H1 (cell line): ENCODE measurements at regions not wholly inside any gene's neighbourhood (a gene's known extent, or its start where the extent isn't known, plus 50 kb on each side); places are given as distances from the start of the nearest gene placed in this dataset.

ENCODE experiments used
- CTCF ChIA-PET: fragments of 300-600 bp; sonication (Branson Sonifier 250); formaldehyde crosslinking; loops from one replicate; lab custom pipeline; 2021; ENCODE audit not compliant: partially characterized antibody; lab: Charles Lee
- POLR2A ChIA-PET: fragments of 300-600 bp; sonication (Branson Sonifier 250); formaldehyde crosslinking; loops from one replicate; lab custom pipeline; 2021; ENCODE audit warnings: inconsistent platforms; ENCODE audit not compliant: partially characterized antibody; lab: Charles Lee
- DNase-seq, 2 experiments: peaks; one replicate each; pipeline versions ENCODE4 v3.0.0 to v3.0.0-alpha.2; 2010 to 2022; ENCODE audit warnings: low spot score in 2 of 2, low read depth in 1 of 2, mixed read lengths in 1 of 2
- FAIRE-seq: peaks from 2 replicates; lab custom pipeline; 2011; peaks lifted over from hg19 to GRCh38; lab: Jason Lieb, UNC
- H2AFZ ChIP-seq: 2 replicates; pipeline ENCODE4 v1.8.1; 2012; ENCODE audit warnings: low read length, inconsistent platforms
- H2AK5ac ChIP-seq: 2 replicates; pipeline ENCODE4 v1.6.1; 2013; ENCODE audit warnings: low read depth, low read length
- H2BK120ac ChIP-seq: replicated peaks from 2 replicates; pipeline ENCODE3; 2013; ENCODE audit warnings: low read depth, low read length, inconsistent platforms
- H2BK12ac ChIP-seq: 2 replicates; pipeline ENCODE4 v1.6.1; 2013; ENCODE audit warnings: low read depth, low read length
- H2BK15ac ChIP-seq: 2 replicates; pipeline ENCODE4 v1.6.1; 2013; ENCODE audit warnings: low read length
- H2BK20ac ChIP-seq: 2 replicates; pipeline ENCODE4 v1.6.1; 2013; ENCODE audit warnings: low read length
- H2BK5ac ChIP-seq: 2 replicates; pipeline ENCODE4 v1.6.1; 2013; ENCODE audit warnings: low read depth, low read length
- H3K14ac ChIP-seq: 2 replicates; pipeline ENCODE4 v1.6.1; 2013; ENCODE audit warnings: inconsistent platforms; ENCODE audit not compliant: insufficient read length
- H3K18ac ChIP-seq: 2 replicates; pipeline ENCODE4 v1.6.1; 2013; ENCODE audit warnings: low read length; ENCODE audit errors: extremely low read depth
- H3K23ac ChIP-seq: 2 replicates; pipeline ENCODE4 v1.6.1; 2013; ENCODE audit warnings: inconsistent platforms; ENCODE audit not compliant: insufficient read length
- H3K23me2 ChIP-seq: 2 replicates; pipeline ENCODE4 v1.6.1; 2013; ENCODE audit warnings: low read depth, low read length
- H3K27ac ChIP-seq: 2 replicates; pipeline ENCODE4 v1.6.1; 2011; ENCODE audit warnings: low read depth, low read length, inconsistent platforms
- H3K27me3 ChIP-seq, 4 experiments: replicated peaks in 1 of 4; 1 replicate in 1 of 4; 2 replicates in 3 of 4; pipeline versions ENCODE4 v1.6.1 to v1.8.1; 2011 to 2013; ENCODE audit warnings: low read length in 3 of 4, mild to moderate bottlenecking in 3 of 4, inconsistent platforms in 2 of 4, mixed read lengths in 2 of 4, moderate library complexity in 1 of 4; ENCODE audit not compliant: control insufficient read depth in 3 of 4, insufficient read depth in 3 of 4; ENCODE audit errors: extremely low read depth in 1 of 4
- H3K36me3 ChIP-seq, 4 experiments: 2 replicates each; pipeline versions ENCODE4 v1.6.1 to v1.8.1; 2011 to 2013; ENCODE audit warnings: mild to moderate bottlenecking in 4 of 4, low read length in 3 of 4, moderate library complexity in 2 of 4, control low read depth in 1 of 4, inconsistent platforms in 1 of 4; ENCODE audit not compliant: insufficient read depth in 4 of 4, control insufficient read depth in 2 of 4
- H3K4ac ChIP-seq: replicated peaks from 2 replicates; pipeline ENCODE3; 2013; ENCODE audit warnings: low read length, low read depth, mixed read lengths, inconsistent platforms; ENCODE audit not compliant: insufficient read length
- H3K4me1 ChIP-seq, 4 experiments: replicated peaks in 1 of 4; 1 replicate in 1 of 4; 2 replicates in 3 of 4; pipeline versions ENCODE4 v1.6.1 to v1.8.1; 2011 to 2013; ENCODE audit warnings: low read length in 3 of 4, inconsistent platforms in 2 of 4, mixed read lengths in 1 of 4; ENCODE audit not compliant: insufficient read depth in 4 of 4, control insufficient read depth in 3 of 4
- H3K4me2 ChIP-seq, 2 experiments: 2 replicates each; pipeline versions ENCODE4 v1.6.1 to v1.8.1; 2011 to 2013; ENCODE audit warnings: low read depth in 2 of 2, low read length in 2 of 2, control low read depth in 1 of 2, inconsistent platforms in 1 of 2, mild to moderate bottlenecking in 1 of 2; ENCODE audit not compliant: insufficient read depth in 1 of 2
- H3K4me3 ChIP-seq, 4 experiments: fragments of 200-600, 300-600 bp in 1 of 4; sonication (generic), shearing (Covaris generic), sonication (Bioruptor Twin) in 1 of 4; 2 replicates each; pipeline versions ENCODE4 v1.5.1 to v1.8.1; 2011 to 2016; ENCODE audit warnings: low read length in 4 of 4, low read depth in 3 of 4, control low read depth in 2 of 4, inconsistent platforms in 2 of 4, mild to moderate bottlenecking in 2 of 4, mixed read lengths in 1 of 4, moderate library complexity in 1 of 4; ENCODE audit not compliant: insufficient read depth in 2 of 4; ENCODE audit errors: extremely low read depth in 1 of 4
- H3K56ac ChIP-seq: replicated peaks from 2 replicates; pipeline ENCODE3; 2013; ENCODE audit warnings: low read depth, mild to moderate bottlenecking, mixed read lengths, low read length, inconsistent platforms; ENCODE audit not compliant: insufficient read length
- H3K79me1 ChIP-seq: 2 replicates; pipeline ENCODE4 v1.6.1; 2013; ENCODE audit warnings: low read depth, low read length, control low read depth
- H3K79me2 ChIP-seq, 2 experiments: 2 replicates each; pipeline versions ENCODE4 v1.6.1 to v1.8.1; 2012 to 2013; ENCODE audit warnings: low read length in 2 of 2, mild to moderate bottlenecking in 2 of 2, inconsistent platforms in 1 of 2; ENCODE audit not compliant: insufficient read depth in 2 of 2, control insufficient read depth in 1 of 2
- H3K9ac ChIP-seq, 4 experiments: replicated peaks in 1 of 4; 1 replicate in 1 of 4; 2 replicates in 3 of 4; pipeline versions ENCODE4 v1.6.1 to v1.8.1; 2011 to 2013; ENCODE audit warnings: low read depth in 3 of 4, low read length in 3 of 4, control low read depth in 2 of 4, mild to moderate bottlenecking in 2 of 4, moderate library complexity in 2 of 4, inconsistent platforms in 1 of 4; ENCODE audit errors: extremely low read depth in 1 of 4
- H3K9me3 ChIP-seq, 2 experiments: 2 replicates each; pipeline versions ENCODE4 v1.6.1 to v1.8.1; 2012 to 2013; ENCODE audit warnings: mild to moderate bottlenecking in 2 of 2, moderate library complexity in 2 of 2, control low read depth in 1 of 2, inconsistent platforms in 1 of 2, low read depth in 1 of 2, low read length in 1 of 2, mixed read lengths in 1 of 2; ENCODE audit not compliant: insufficient read depth in 2 of 2
- H4K20me1 ChIP-seq, 2 experiments: replicated peaks in 1 of 2; 2 replicates each; pipeline versions ENCODE3 to v1.8.1; 2011 to 2013; ENCODE audit warnings: inconsistent platforms in 2 of 2, low read length in 2 of 2, mild to moderate bottlenecking in 1 of 2; ENCODE audit not compliant: insufficient read depth in 2 of 2, control insufficient read depth in 1 of 2
- H4K5ac ChIP-seq: 2 replicates; pipeline ENCODE4 v1.6.1; 2013; ENCODE audit warnings: low read length, low read depth, mixed read lengths, inconsistent platforms; ENCODE audit not compliant: insufficient read length
- H4K8ac ChIP-seq: 2 replicates; pipeline ENCODE4 v1.8.0; 2013; ENCODE audit warnings: mild to moderate bottlenecking, moderate library complexity, low read length, inconsistent platforms; ENCODE audit not compliant: insufficient read depth; ENCODE audit errors: extremely low read depth
- H4K91ac ChIP-seq: replicated peaks from 2 replicates; pipeline ENCODE3; 2013; ENCODE audit warnings: low read length, mixed read lengths, inconsistent platforms; ENCODE audit not compliant: insufficient read length
- ATF2 ChIP-seq: IDR thresholded peaks from 2 replicates; pipeline ENCODE4 v1.6.1; 2012; ENCODE audit warnings: low read length, inconsistent platforms
- CEBPB ChIP-seq: IDR thresholded peaks from 2 replicates; pipeline ENCODE4 v1.6.1; 2012; ENCODE audit warnings: low read depth, low read length
- CREB1 ChIP-seq: IDR thresholded peaks from 2 replicates; pipeline ENCODE4 v1.6.1; 2012; ENCODE audit warnings: inconsistent platforms
- HDAC6 ChIP-seq: IDR thresholded peaks from one replicate; pipeline ENCODE4 v1.7.1; 2012; ENCODE audit warnings: low read depth, mild to moderate bottlenecking, inconsistent platforms, low read length, moderate library complexity
- WGBS, 2 experiments: shearing (Covaris generic) in 1 of 2; methylation state at CpG; one replicate each; pipeline versions ENCODE4 v1.1.6 to v1.1.7; 2013 to 2015; ENCODE audit warnings: low lambda C conversion rate in 2 of 2, mixed read lengths in 2 of 2, inconsistent platforms in 1 of 2, low coverage in 1 of 2, missing lambda C conversion rate in 1 of 2; ENCODE audit not compliant: insufficient replicate concordance in 2 of 2, insufficient coverage in 1 of 2, insufficient read length in 1 of 2; ENCODE audit errors: extremely low coverage in 1 of 2, missing lambda C conversion rate in 1 of 2; 5-methylcytosine and 5-hydroxymethylcytosine counted together

DNA sequence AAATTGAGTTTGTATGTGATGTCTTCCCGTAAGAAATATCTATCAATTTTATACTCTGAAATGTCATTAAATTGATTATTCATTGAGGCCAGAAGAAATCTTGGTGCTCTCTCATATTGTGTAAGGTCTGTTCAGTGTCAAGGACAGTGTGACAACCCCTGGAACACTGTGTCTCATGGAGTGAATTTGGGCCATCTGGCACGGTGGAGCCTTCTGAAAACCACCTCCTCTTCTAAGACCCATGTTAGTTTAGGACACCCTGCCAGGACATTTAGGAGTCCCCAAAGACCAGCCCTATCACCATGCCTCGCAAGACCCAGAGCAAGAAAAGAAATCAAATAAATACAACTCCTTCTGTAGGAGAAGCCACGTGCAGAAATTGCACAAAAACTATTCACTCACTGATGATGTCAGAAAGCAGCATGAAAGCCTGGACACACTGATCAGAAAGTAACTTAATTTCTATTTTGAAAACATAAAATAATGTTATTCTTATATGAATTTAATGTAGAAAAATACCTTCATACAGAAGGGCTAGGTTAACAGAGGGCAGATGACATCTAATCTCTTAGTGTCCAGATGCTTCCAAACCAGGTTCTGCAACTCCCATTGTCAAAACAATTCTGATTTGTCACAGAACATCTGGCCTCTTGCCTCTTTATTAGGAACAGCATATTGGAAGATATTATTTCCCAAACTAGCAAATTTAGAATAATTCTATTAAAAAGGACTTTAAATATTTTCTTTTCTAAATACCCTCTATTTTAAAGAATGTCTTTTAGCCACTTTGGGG, 298.8 kb downstream of the NR2F1-AS1 start:
- no peak overlapping the region for H3K27ac ChIP-seq
- DNase-seq, result no peak
- H3K23ac ChIP-seq, result no peak overlapping the region
- no peaks in the 10 kb centered on the region for H3K79me1 ChIP-seq
- H4K20me1 ChIP-seq, result no peaks in the 10 kb centered on the region
- H2BK12ac ChIP-seq, result no peak overlapping the region
- no peak overlapping the region for H2BK120ac ChIP-seq
- no peak overlapping the region for H3K14ac ChIP-seq
- no peak for TF ChIP-seq HDAC6
- TF ChIP-seq CREB1, result no peak
- no peak for TF ChIP-seq CEBPB
- no peak for TF ChIP-seq ATF2
- TF ChIP-seq, all 59 proteins: peak for 0
- Histone ChIP-seq H3K4ac (no peak overlapping the region), H3K9ac (no peak overlapping the region), H3K18ac (no peak overlapping the region), H3K9me3 (no peaks in the 10 kb centered on the region; a peak in 1 of 4 replicates), H2BK20ac (no peak overlapping the region), H4K91ac (no peak overlapping the region), H3K4me3 (no peak overlapping the region), H3K79me2 (no peaks in the 10 kb centered on the region), H4K5ac (no peak overlapping the region), H2AK5ac (no peak overlapping the region), H2BK15ac (no peak overlapping the region), H4K8ac (no peak overlapping the region), H3K36me3 (no peaks in the 10 kb centered on the region), H2AFZ (no peak overlapping the region), H3K23me2 (no peaks in the 10 kb centered on the region), H3K56ac (no peak overlapping the region), H3K4me1 (no peaks in the 10 kb centered on the region), H3K27me3 (no peaks in the 10 kb centered on the region), H2BK5ac (no peak overlapping the region), H3K4me2 (no peak overlapping the region)
- WGBS, 2 experiments, result 92% methylated on average over 4 of the region's 4 CpGs; no CpG with 5 or more reads in 1 of the 2 experiments
- FAIRE-seq, result no peak
- CTCF ChIA-PET, result no interaction called here
- POLR2A ChIA-PET, result no interaction called here
